ENCODE measurements at regions not wholly inside any gene's neighbourhood (a gene's known extent, or its start where the extent isn't known, plus 50 kb on each side); places are given as distances from the start of the nearest gene placed in this dataset.
"Not testable (repeated sequence)": the region's sequence is repeated elsewhere in the genome, so short reads cannot be mapped to it uniquely, and the experiment has no call there.

- Histone ChIP-seq H3K9me3 (peaks cover 7 to 18% (median 13%) of the 10 kb centered on the region in 4 donors), H3K27ac (no peak overlapping the region), H3K4me3 (no peak overlapping the region), H3K36me3 (no peaks in the 10 kb centered on the region), H3K27me3 (no peaks in the 10 kb centered on the region), H3K4me1 (no peaks in the 10 kb centered on the region)
- DNase-seq, result no peak
- intact Hi-C loops (cut with DNase I; ENCODE audit: low total_unique reads), result no loop called here
- TF ChIP-seq POLR2A (IDR thresholded peaks at IDR 0.05), result no peak
- no peak for TF ChIP-seq CTCF (IDR thresholded peaks at IDR 0.05)
- TF ChIP-seq POLR2AphosphoS5 (IDR thresholded peaks at IDR 0.05), result no peak
- no peak for TF ChIP-seq EP300 (IDR thresholded peaks at IDR 0.05)
Observed at GRCh38 chr6:76984572-76984971, 478.7 kb downstream of the HTR1B start.

DNA sequence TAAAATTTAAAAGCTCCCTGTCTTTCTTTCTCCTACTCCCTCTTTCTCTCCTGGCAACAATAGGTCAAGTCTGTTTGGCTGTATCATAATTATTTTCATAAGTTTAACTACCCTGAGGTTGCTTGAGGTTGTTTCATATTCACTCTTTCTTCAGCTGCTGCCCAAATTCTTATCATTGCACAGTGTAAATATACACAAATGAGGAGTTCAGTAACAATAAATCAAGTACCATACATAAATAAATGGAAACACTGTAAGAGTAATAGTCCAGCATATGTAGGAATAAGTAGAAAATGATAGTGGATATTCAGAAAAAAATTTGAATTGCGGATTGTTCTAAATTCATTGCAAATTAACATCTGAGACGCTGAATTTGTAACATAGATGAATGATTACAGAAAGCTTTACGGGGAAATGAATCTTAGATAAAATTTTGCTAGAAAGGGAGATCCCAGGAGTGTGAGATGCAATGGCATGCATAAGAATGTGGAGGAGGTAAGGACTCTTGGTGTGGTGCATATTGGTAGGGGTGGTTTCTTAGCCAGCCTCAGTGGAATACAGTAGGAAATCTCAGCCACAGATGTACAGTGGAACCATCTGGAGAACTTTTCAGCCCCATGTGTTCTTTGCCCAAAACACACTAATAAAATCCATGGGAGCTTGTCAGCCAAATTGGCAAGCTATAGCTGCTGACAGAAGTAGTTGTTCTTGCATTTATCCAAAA lies 480.7 kb downstream of the HTR1B start:
- 81 to 92% (median 87%) methylated on average over 3 of the region's 3 CpGs for WGBS, 5 donors
- intact Hi-C loops (cut with DNase I; ENCODE audit: low total_unique reads), result no loop called here
- H3K4me3 ChIP-seq, result no peak overlapping the region
- no peaks in the 10 kb centered on the region for H3K27me3 ChIP-seq
- H3K4me1 ChIP-seq, result no peaks in the 10 kb centered on the region
- no peak overlapping the region for H3K27ac ChIP-seq
- no peaks in the 10 kb centered on the region for H3K36me3 ChIP-seq
- no peak for DNase-seq
- no peaks in the 10 kb centered on the region for H3K9me3 ChIP-seq
- TF ChIP-seq CTCF (IDR thresholded peaks at IDR 0.05) (no peak), EP300 (IDR thresholded peaks at IDR 0.05) (no peak), POLR2AphosphoS5 (IDR thresholded peaks at IDR 0.05) (no peak)

GRCh38 chr6:76972474-76972873 lies 490.8 kb downstream of the HTR1B start:
- intact Hi-C loops (cut with DNase I; ENCODE audit: low total_unique reads), result no loop called here
- no peaks in the 10 kb centered on the region for H3K4me1 ChIP-seq
- no peaks in the 10 kb centered on the region for H3K36me3 ChIP-seq

DNA sequence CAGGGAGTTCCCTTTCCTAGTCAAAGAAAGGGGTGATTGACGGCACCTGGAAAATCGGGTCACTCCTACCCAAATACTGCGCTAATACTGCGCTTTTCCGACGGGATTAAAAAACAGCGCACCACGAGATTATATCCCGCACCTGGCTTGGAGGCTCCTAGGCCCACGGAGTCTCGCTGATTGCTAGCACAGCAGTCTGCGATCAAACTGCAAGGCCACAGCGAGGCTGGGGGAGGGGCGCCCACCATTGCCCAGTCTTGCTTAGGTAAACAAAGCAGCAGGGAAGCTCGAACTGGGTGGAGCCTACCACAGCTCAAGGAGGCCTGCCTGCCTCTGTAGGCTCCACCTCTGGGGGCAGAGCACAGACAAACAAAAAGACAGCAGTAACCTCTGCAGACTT lies 504.1 kb downstream of the HTR1B start:
- intact Hi-C loops (cut with DNase I; ENCODE audit: low total_unique reads); H3K4me1 ChIP-seq; H3K27ac ChIP-seq; H3K36me3 ChIP-seq; H3K4me3 ChIP-seq; H3K27me3 ChIP-seq; DNase-seq: not testable (repeated sequence)
- 83 to 89% (median 88%) methylated on average over 14 to 15 of the region's 15 CpGs for WGBS, 5 donors
- peaks cover 0 to 11% (median 0%) of the 10 kb centered on the region in 4 donors for H3K9me3 ChIP-seq

More at GRCh38 chr6:76972474-76972873, 490.8 kb downstream of the HTR1B start:
- TF ChIP-seq EP300 (IDR thresholded peaks at IDR 0.05), result no peak
- no peak for TF ChIP-seq CTCF (IDR thresholded peaks at IDR 0.05)
- Histone ChIP-seq H3K27ac (no peak overlapping the region), H3K27me3 (no peaks in the 10 kb centered on the region), H3K4me3 (no peak overlapping the region), H3K9me3 (peaks cover 0 to 3% (median 2%) of the 10 kb centered on the region in 4 donors)
- DNase-seq, result no peak

- no peak overlapping the region for H3K4me3 ChIP-seq
- no peaks in the 10 kb centered on the region for H3K4me1 ChIP-seq
- H3K9me3 ChIP-seq, result peaks cover 0 to 17% (median 12%) of the 10 kb centered on the region in 4 donors
- intact Hi-C loops (cut with DNase I; ENCODE audit: low total_unique reads), result no loop called here
- no peaks in the 10 kb centered on the region for H3K36me3 ChIP-seq
- H3K27ac ChIP-seq, result no peak overlapping the region
- DNase-seq, result no peak
- 88 to 100% (median 94%) methylated on average over 2 of the region's 2 CpGs for WGBS, 5 donors
- H3K27me3 ChIP-seq, result no peaks in the 10 kb centered on the region
- TF ChIP-seq EP300 (IDR thresholded peaks at IDR 0.05) (no peak), CTCF (IDR thresholded peaks at IDR 0.05) (no peak), POLR2A (IDR thresholded peaks at IDR 0.05) (no peak), POLR2AphosphoS5 (IDR thresholded peaks at IDR 0.05) (no peak)
Observed at GRCh38 chr6:76942203-76942966, 520.9 kb downstream of the HTR1B start.
